ENCODE measurements at regions not wholly inside any gene's neighbourhood (a gene's known extent, or its start where the extent isn't known, plus 50 kb on each side); places are given as distances from the start of the nearest gene placed in this dataset.

DNA sequence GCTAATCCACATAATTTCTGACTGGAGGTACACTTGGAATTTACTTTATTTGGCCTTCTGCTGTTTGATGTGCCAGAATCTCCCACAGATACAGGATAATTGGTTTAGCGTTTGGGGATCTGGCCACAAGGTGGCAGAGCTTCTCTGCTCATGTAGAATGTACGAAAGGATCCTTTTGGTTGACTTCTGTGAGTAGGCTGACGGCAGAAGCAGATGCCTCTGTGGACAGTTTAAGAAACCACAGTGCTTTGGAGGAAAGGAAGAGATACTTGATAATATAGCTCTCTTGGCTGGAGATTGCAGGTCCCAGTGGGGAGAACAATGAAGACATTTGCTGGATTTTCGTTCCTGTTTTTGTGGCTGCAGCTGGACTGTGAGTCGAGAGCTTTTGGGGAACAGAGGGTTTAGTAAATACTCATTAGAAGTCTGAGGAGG lies 75.3 kb upstream of the OR4E1 start:
- no peak for TF ChIP-seq FOXP2 (optimal IDR thresholded peaks at IDR 0.05; ENCODE audit: borderline replicate concordance, extremely low read depth, extremely low read length, insufficient read depth)
- TF ChIP-seq, protein P1, sequence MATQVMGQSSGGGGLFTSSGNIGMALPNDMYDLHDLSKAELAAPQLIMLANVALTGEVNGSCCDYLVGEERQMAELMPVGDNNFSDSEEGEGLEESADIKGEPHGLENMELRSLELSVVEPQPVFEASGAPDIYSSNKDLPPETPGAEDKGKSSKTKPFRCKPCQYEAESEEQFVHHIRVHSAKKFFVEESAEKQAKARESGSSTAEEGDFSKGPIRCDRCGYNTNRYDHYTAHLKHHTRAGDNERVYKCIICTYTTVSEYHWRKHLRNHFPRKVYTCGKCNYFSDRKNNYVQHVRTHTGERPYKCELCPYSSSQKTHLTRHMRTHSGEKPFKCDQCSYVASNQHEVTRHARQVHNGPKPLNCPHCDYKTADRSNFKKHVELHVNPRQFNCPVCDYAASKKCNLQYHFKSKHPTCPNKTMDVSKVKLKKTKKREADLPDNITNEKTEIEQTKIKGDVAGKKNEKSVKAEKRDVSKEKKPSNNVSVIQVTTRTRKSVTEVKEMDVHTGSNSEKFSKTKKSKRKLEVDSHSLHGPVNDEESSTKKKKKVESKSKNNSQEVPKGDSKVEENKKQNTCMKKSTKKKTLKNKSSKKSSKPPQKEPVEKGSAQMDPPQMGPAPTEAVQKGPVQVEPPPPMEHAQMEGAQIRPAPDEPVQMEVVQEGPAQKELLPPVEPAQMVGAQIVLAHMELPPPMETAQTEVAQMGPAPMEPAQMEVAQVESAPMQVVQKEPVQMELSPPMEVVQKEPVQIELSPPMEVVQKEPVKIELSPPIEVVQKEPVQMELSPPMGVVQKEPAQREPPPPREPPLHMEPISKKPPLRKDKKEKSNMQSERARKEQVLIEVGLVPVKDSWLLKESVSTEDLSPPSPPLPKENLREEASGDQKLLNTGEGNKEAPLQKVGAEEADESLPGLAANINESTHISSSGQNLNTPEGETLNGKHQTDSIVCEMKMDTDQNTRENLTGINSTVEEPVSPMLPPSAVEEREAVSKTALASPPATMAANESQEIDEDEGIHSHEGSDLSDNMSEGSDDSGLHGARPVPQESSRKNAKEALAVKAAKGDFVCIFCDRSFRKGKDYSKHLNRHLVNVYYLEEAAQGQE (IDR thresholded peaks at IDR 0.05; ENCODE audit: insufficient read depth in 1 of 2, low read depth in 2 of 2, low read length in 2 of 2) = no peak
- TF ChIP-seq SIN3A (IDR thresholded peaks at IDR 0.05; ENCODE audit: borderline replicate concordance, insufficient read depth, low read length) = no peak
- TF ChIP-seq POLR2AphosphoS5 (IDR thresholded peaks at IDR 0.05; ENCODE audit: low read depth, low read length) = no peak

DNA sequence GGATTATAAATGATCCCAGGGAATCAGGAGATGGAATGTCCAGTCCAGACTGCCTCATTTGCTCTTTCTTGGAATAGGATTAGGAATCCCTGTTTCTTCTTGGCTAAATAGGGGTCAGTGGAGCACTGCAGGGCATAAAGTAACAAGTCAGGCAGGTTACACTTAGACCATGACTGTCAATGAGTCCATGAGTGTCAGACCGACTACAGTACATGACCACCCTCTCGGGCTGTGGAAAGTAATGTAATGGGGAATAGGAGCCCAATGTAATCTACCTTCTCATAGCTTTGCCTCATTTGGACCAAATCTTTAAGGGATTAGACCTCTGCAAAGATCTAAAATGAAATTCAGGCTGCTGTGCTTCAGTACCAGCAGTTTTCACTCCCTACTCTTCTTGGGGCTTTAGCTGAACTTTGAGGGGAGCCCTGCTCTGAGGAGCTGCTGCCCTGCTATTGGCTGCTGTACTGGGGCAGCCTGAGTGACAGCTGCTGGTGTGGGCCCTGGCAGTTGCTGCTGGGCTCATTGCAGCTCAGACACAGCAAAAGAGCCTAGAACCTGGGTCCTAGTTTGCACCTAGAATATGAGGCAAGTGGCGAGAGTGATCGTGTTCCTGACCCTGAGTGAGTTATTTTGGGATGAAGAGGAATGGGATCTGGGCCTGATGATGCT lies 62.2 kb upstream of the OR4E1 start:
- no peak for TF ChIP-seq TAF1 (IDR thresholded peaks at IDR 0.05; ENCODE audit: borderline replicate concordance, insufficient read depth, low read length)

DNA sequence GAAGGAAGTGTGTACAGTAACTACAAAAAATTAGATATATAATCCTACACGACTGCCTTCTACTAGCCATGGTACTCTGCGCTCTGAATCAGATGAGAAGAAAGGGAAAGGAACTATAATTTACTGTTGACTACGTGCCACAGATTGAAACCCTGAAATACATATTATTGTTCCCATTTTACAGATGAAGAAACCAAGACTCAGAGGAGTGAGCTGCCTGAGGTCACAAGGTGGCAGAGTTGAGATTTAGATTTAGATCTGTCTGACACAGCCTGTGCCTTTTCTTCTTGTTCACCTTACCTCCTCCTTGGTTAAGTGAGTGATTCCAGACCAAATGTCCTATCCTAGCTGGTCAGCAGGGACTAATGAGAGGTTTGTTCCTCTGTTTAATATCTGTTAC lies 61.6 kb upstream of the OR4E1 start:
- TF ChIP-seq POLR2AphosphoS5 (IDR thresholded peaks at IDR 0.05; ENCODE audit: low read depth, low read length) = no peak
- TF ChIP-seq, protein P1 (IDR thresholded peaks at IDR 0.05; ENCODE audit: insufficient read depth in 1 of 2, low read depth in 2 of 2, low read length in 2 of 2) = no peak

DNA sequence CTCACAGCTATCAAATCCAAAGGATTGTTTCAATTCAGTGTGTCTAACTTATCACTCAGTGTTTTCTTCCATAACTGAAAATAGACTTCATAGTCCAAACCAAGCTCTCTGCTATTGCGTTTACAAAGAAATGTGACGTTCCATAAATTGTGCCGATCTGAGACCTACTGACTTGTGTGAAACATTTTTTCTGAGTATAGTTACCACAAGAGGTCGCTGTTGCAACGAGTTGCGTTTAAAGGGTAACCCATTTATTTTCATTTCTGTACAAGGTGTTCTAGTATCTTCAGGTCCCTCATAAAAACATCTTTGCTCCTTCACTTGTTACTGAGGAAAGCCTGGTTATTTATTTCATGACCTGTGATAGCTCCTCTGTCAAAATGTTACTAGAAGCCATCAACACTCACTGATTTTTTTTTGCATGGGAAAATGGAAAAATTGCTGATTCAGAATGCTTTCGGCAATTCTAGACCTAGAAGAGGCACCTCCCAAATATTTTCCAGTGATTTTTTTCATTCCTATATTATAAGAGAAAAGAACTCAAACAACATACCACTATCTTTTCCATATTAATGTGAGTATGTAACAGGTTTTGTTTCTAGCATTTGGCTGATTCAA lies 60.9 kb upstream of the OR4E1 start:
- TF ChIP-seq SIN3A (IDR thresholded peaks at IDR 0.05; ENCODE audit: borderline replicate concordance, insufficient read depth, low read length) (no peak), FOXP2 (optimal IDR thresholded peaks at IDR 0.05; ENCODE audit: borderline replicate concordance, extremely low read depth, extremely low read length, insufficient read depth) (no peak), POLR2AphosphoS5 (IDR thresholded peaks at IDR 0.05; ENCODE audit: low read depth, low read length) (no peak), TAF1 (IDR thresholded peaks at IDR 0.05; ENCODE audit: borderline replicate concordance, insufficient read depth, low read length) (no peak)
- TF ChIP-seq, protein P1 (IDR thresholded peaks at IDR 0.05; ENCODE audit: insufficient read depth in 1 of 2, low read depth in 2 of 2, low read length in 2 of 2) = no peak

DNA sequence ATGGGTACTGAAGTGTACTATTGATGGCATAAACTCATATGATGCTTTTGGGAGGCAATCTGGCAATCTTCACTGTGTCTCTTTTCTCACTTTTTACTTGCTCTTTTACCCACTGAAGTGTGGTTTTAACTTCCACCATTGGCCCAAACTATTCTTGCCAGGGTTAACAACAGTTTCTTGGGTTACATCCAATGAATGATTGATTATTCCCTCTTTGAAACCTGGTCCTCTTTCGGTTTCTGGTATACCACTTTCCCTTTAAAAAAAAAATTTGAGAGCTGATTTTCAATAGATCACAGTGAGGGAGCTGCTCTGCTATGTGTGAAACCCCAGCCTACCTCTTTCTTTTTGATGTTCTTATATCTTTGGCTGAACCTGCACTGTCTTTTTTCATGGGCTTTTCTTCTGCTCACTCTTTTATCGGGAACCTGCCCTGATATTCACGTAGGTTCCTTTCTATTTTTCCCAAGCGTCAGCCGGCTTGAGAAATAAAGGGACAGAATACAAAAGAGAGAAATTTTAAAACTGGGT lies 56.1 kb upstream of the OR4E1 start:
- TF ChIP-seq, protein P1 (IDR thresholded peaks at IDR 0.05; ENCODE audit: insufficient read depth in 1 of 2, low read depth in 2 of 2, low read length in 2 of 2) = no peak
- no peak for TF ChIP-seq FOXP2 (optimal IDR thresholded peaks at IDR 0.05; ENCODE audit: borderline replicate concordance, extremely low read depth, extremely low read length, insufficient read depth)
- no peak for TF ChIP-seq TAF1 (IDR thresholded peaks at IDR 0.05; ENCODE audit: borderline replicate concordance, insufficient read depth, low read length)
- TF ChIP-seq POLR2AphosphoS5 (IDR thresholded peaks at IDR 0.05; ENCODE audit: low read depth, low read length) = no peak
- TF ChIP-seq SIN3A (IDR thresholded peaks at IDR 0.05; ENCODE audit: borderline replicate concordance, insufficient read depth, low read length) = no peak

Data from PFSK-1 (cell line).